GDM1 (cell line): ENCODE measurements at regions not wholly inside any gene's neighbourhood (a gene's known extent, or its start where the extent isn't known, plus 50 kb on each side); places are given as distances from the start of the nearest gene placed in this dataset.
A peak's percentile ranks its signal among the peaks of the same experiment; 100 is the strongest.

ENCODE experiments used
- DNase-seq: peaks from one replicate; lab custom pipeline; 2025; lab: John Stamatoyannopoulos, UW

DNA sequence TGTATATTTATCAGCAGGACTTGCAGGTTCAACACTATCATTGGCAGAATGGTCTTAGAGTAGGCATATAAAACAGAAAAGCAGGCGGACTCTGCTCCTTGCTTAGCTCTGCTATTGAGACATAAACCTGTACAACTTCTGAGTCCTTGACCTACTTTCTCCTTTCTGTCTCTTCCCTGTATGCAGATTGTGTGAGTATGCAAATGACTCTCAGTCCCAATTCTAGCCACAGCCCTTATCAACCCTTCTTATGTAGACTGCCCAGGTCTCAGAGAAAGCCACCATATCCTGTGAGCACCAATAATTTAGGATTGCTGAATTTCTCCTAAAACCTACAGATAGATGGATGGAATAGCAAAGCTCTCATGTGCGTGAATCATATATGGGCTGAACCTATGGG, 367.6 kb upstream of the DDI1 start:
- DNase-seq, result no peak

- DNase-seq, result no peak
These were observed 365.2 kb upstream of the DDI1 start for GRCh38 chr11:103671143-103671651.

DNA sequence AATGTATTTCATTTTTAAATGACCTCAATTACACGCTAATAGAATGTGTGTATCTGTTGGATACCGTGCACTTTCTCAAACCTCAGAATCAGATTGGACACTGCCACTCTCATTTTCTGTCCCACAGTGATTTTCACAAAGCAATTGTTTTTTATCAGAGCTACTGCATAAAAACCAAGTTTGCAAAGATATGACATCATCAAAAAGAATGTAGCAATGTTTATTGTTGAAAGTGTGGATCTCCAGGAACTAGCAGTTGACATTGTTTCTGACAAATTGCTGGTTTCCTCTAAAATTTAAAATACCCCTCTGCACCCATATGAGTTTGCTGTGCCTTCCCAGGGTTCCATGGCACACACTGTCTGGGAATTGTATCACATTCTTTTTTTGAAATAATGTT, 362.7 kb upstream of the DDI1 start:
- no peak for DNase-seq

DNA sequence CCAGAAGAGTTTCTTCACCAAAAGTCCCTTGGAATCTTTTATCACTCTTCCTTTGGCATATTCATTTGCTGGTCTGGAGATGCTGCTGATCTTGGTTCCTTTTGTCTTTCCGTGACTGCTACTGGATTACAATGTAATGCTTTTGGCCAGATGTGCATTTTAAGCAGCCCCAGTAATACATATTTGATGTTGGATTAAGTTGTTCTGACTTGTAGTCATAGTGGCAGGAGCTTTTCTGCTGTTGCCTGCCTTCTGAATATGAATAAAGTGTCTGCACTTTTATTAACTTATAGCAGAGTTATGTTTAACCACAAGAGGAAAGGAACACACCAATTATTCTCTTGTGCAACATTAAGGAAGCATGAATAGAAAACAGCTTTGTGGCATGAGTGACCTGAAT, 360.0 kb upstream of the DDI1 start:
- DNase-seq, result no peak

DNA sequence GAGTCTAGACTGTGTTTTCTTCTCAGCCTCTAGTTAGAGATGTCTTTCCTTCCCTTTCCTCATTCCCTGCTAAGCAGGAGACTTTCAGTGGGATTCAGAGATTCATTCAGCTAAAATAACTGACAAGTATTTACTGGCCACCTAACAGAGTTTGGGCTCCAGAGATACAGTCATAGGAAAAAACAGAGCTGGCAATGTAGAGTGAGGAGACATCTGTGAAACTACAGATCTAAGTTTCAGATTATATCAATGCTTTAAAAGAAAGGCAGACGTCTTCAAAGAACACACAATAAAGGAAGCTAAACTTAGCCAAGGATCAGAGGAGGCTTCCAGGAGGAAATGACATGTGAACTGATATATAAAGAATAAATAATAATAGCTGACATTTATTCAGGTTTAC, 355.6 kb upstream of the DDI1 start:
- DNase-seq, result no peak

GRCh38 chr11:103681855-103682254, 354.6 kb upstream of the DDI1 start:
- no peak for DNase-seq

DNA sequence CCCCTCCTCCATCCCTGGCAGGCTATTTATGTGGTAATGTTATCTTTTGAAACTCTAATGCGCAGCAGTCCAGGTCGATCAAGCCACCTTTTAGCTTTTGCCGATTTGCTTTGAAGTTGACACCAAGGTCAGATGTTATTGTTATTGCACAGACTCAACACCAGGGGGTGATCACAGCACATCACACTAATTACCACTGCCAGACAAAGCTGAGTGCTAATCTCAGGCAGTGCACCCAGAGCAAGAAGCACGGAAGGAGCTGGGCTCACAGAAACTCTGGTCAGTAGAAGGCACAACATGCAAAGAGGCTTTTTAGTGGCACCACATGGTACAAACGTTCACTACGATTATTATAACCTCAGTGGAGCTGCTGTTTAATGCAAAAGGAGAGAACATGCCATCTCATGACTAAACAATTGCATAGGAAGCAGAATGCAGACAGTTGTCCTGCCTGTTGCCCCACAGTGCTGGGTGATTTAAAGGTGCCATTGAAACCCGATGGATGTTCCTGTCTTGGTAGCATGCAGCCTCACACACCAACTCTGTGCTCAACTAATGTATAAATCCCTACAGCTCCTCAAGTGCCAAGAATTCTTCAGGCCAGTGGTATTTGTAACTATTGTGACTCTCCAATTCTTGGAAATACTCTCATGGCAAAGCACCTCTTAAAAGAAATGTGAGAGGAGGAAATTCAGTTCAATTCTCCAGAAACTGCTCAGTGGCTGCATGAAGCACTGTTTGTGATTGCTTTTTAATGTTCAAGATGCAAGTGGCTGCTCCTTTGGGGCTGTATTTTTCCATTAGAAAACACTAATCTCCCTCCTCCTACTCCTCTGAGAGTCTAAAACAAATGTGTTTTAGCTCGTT, 353.9 kb upstream of the DDI1 start:
- DNase-seq, result peak; percentile 18

DNA sequence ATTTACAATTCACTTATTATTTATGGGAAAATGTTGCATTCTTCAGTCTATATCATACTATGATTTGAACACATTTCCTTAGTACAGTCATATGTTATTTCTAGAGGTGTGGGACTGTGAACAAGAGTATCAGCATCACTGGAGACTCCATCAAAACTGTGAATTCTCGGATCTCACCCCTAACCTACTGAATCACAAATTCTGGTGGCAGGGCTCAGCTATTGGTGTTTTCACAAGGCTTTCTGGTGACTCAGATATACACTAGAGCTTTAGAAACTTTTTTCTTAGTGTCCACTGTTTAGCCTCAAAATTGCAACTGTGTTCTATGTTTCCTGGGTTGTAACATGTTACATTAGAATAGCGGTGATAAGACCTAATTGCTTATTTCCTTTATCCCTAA, 352.9 kb upstream of the DDI1 start:
- no peak for DNase-seq

DNA sequence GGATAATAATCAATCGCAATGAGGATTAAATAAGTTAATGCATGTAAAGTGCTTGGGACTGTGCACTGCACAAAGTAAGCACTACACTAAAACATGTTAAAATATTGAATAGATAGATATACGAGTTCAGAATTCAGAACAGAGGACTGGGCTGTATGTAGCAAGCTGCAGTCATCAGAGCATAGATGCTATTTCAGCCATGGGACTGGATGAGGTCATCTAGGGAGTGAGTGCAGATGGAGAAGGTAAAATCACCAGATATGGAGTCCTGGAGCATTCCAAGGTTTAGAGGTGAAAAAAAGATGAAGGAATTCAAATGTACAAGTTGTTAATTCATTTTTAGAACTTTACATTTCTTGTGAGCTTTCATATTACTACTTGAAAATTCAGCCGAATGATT, 347.5 kb upstream of the DDI1 start:
- DNase-seq, result no peak

DNA sequence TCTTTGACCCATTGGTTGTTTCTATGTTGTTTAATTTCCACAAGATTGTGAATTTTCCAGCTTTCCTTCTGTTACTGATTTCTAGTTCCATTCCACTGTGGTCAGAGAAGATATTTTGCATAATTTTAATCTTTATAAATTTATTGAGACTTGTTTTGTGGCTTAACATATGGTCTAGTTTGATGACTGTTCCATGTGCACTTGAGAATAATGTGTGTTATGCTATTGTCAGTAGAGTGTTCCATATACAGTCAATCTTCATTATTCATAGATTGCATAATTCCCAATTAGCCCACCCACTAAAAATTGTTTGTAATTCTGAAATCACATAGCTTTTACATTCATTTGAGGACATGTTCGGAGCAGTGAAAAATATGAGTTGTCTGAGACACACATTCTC, 346.1 kb upstream of the DDI1 start:
- DNase-seq, result no peak

DNA sequence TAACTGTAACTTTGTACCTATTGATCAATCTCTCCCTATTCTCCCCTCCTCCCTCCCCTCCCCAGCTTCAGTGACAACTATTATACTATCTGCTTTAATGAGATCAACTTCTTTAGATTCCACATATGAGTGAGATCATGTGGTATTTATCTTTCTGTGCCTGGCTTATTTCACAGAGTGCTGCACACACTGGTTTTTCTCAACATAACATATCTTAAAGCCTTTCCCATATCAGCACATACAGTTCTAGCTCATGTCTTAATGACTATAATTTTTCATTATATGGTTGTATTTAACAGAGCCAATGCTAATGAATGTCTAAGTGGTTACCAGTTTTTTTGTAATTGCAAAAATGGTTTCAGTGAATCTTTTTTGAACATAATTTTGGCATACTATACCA, 340.3 kb upstream of the DDI1 start:
- no peak for DNase-seq

DNA sequence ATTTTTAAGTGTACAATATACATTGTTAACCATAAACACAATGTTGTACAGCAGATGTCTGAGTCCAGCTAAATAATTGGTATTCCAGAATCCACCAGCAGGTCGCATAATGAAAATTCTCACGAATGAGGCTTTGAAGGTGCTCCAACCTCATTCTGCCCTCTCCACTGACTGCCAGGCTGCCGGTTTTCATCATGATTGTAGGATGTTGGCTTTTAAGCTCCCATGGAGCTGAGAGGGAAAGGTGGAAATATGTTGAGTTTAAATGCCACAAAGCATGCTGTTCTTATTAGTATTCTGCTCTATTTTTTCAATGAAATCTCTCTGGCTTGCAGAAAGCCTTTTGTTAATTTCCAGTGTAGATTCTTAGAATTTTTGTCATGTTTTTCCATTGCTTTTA, 337.2 kb upstream of the DDI1 start:
- DNase-seq, result no peak

DNA sequence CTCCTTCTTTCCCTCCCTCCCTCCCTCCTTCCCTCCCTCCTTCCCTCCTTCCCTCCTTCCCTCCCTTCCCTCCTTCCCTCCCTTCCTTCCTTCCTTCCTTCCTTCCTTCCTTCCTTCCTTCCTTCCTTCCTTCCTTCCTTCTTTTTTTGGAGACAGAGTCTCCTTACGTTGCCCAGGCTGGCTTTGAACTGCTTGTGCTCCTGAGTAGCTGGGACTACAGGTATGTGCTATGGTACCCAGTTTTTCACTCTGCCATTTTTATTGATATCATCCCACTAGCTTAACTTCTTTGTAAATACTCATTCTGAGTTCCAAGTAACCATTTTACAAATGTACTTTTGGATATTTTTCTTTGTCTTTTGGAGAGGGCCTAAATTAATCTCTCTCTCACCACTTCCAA, 336.8 kb upstream of the DDI1 start:
- no peak for DNase-seq

DNA sequence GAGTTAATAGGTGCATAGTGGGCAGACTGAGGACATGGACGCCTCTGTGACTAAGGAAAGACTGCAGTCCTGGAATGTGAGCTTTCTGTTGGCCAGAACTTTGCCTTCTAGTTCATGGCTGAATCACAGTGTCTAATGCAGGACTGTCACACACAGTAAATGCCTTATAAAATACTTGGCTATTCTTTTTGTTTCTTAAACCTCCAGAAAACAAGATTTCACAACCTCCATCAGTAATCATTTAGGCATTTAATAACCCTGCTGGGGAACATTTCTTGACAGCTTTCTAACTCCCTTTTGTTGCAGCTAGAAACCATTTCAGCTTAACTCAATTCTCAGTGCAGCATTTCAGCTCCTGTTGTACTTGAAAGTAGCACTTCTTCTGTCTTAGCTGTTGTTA, 335.8 kb upstream of the DDI1 start:
- DNase-seq, result no peak

GRCh38 chr11:103703437-103703836, 333.0 kb upstream of the DDI1 start:
- no peak for DNase-seq

GRCh38 chr11:103703954-103704353, 332.5 kb upstream of the DDI1 start:
- no peak for DNase-seq

- no peak for DNase-seq
These were observed 330.8 kb upstream of the DDI1 start for GRCh38 chr11:103705642-103706041.

DNA sequence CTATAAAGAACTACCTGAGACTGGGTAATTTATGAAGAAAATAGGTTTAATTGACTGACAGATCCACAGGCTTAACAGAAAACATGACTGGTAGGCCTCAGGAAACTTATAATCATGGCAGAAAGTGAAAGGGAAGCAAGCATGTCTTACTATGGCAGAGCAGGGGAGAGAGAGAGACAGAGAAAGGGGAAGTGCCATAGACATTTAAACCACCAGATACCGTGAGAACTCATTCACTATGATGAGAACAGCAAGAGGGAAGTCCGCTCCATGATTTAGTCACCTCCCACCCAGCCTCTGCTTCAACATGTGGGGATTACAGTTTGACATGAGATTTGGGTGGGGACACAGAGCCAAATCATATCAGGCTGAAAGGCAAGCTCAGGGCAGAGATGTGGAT, 327.1 kb upstream of the DDI1 start:
- peak; percentile 36 for DNase-seq

DNA sequence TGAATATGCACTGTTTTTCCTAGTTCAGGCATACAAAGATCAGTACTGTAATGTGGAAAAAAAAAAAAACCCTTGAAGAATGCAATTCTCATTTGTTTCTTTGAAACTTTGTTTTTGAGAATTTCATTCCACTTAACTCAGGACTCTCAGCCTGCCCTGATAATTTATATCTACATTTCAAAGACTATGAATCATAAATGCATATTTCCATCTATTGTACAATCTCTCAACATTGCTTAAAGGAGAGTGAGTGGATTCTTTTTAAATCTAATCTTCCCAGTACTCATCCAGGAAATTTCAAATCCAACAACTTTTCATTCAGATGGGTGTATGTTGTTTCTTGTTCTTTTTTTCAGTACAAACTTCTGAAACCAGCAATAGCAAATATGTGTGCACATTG, 322.2 kb upstream of the DDI1 start:
- no peak for DNase-seq

DNA sequence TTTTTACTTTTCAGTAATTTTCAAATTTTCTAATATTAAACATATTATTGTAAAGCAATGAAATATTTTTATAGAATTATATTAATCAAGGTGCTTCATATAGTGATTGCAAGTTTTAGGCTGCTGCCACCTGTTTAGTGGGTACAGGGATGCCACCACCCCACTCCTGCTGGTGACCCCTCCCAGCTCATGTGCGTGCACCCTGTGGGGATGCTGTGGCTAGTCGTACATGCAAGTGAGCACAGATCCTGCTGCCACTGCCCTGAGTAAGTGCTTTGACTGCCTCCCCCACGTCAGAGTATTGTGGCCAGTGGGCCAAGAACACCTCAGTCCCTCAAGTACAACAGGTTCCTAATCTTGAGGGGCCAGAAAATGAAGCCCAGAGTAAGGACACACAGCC, 320.1 kb upstream of the DDI1 start:
- no peak for DNase-seq

DNA sequence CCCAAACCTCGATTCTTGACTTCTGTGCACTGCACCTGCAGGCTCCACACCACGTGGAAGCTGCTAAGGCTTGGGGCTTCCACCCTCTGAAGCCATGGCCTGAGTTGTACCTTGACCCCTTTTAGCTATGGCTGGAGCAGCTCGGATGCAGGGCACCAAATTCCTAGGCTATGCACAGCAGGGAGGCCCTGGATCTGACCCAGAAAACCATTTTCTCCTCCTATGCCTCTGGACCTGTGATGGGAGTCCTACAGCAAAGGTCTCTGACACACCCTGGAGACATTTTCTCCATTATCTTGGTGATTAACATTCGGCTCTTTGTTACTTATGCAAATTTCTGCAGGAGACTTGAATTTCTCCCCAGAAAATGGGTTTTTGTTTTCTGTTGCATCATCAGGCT, 309.2 kb upstream of the DDI1 start:
- no peak for DNase-seq

GRCh38 chr11:103729617-103730016, 306.8 kb upstream of the DDI1 start:
- no peak for DNase-seq

DNA sequence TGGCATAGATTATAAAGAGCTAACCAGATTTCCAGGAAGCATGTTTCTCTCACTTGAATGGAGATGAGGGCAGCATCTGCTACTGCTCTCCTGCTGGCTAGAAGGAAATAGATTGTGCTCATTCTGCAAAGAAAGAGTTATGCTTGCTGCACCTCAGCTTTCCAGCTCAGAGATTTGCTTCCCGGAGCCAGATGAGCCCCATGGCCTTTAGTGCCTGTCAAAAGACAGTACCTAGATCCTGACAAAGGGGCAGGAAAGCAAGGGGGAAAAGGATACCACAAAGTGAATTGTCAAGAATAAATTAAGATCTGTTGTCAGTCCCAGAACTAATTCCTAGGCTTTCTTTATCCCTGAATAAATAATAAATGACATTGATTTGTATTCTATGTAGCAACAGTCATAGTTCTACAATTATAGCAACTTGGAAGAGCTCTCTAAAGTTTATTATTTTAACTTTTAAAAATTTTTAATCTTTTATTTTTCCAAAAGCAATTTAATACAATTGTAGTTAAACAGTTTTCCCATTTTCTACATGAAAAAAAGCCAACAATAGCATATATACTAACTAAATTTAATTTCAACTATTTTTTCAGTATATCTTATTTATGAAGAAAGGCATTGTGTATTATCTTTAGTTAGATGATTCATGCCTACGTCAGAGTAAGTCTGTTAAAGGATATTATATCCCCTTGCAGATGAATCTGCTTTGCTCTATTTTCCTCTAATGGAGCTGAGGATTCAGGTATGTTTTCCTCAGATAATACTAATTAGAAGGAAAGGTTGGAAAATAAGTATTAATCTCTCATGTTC, 306.1 kb upstream of the DDI1 start:
- DNase-seq, result no peak
